H1 (cell line): ENCODE measurements at regions not wholly inside any gene's neighbourhood (a gene's known extent, or its start where the extent isn't known, plus 50 kb on each side); places are given as distances from the start of the nearest gene placed in this dataset.

Experiments
- GTF2F1 ChIP-seq: IDR thresholded peaks from 2 replicates; pipeline ENCODE4 v1.6.1; 2012; ENCODE audit warnings: low read depth, low read length, improper control_type of control experiment, borderline replicate concordance

- TF ChIP-seq GTF2F1: no peak
- TF ChIP-seq, all 59 proteins: peak for 0
Observed at GRCh38 chr11:45096636-45097035, 49.8 kb upstream of the PRDM11 start (continued).
